Left hindlimb (tissue), 1 donor: ENCODE measurements at regions not wholly inside any gene's neighbourhood (a gene's known extent, or its start where the extent isn't known, plus 50 kb on each side); places are given as distances from the start of the nearest gene placed in this dataset.

ENCODE experiments used
- DNase-seq: peaks from one replicate; pipeline ENCODE4 v3.0.0-alpha.2; 2018

DNA sequence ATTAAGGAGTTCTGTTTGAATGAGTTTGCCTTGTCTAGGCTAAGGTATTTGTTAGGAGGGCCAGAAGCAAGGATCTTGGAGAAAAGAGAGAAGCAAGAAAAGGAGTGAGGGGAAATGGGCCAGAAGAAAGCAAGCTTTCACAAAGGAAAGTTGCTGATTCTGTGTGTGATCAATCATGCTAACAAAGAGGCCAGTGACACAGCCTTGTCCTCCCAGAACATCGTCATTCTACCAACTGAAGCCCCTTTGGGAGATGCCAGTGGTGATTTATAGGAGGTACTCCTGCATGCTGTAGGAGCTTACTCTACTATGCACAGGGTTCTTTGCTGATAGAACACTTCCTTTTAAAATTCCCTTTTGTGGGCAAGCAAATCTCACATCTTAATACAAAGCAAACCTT is 449.2 kb upstream of the SPRED2 start:
- no peak for DNase-seq

DNA sequence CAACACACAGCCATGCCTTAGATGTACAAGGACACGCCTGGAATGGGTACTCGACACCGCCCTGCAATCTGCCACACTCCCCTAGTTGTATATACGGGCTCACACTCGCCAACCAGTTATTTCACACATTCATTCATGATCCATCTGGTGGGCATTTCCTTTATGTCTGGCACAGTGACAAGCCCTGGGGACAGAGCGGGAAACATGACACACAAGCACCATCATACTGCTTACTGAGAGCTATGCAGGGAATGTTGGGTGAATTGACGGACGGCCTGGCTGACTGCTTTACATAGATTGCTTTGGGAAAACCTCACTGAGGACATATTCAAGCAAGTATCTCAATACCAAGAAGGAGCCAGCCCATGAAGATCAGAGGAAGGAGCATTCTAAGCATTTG is 448.0 kb upstream of the SPRED2 start:
- peak; percentile 42 for DNase-seq

DNA sequence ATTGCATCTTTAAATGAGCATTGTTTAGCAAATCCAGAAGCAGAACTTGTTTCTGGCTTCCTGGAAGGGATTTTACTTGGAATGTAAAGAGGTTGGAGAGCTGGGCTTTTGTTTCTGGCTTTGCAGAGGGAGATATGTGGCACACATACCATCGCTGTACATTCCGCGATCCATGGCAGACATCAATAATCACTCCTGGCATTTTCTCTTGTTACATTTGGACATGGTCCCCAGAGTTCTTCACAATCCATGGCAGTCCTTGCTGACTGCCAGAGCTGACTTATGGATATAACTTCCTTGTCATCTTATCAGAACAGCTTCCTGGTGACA is 445.6 kb upstream of the SPRED2 start:
- no peak for DNase-seq

DNA sequence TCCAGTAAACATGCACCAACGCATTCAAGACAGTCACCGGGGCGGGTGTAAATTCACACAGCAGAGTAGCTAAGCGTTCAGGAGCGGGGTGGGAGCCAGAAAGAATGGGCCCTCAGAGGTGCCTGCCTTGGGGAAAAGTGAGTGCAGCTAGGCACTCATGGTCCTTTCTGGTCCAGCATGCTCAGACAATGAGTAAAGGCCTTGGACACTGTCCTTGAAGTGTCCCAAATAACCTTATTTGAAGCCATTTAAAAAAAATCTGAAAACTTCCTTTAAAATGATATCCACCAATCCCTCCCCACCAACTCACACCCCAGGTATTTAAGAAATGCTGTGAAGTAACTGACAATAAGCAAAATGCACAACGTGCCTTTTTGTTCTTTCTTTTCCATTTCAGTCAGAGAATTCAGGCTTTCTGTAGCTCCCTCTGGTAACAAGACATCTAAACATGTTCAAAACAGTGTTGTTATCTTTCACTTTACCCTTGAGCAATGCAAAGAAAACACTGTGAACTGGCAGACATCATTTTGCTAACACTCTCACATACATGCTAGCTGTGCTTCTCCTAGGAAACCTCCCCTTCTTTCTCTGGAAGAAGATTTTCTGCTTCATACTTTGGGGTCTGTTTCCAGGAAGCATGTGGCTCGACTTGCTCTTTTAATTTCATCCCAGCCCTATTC is 445.1 kb upstream of the SPRED2 start:
- DNase-seq, result no peak

DNA sequence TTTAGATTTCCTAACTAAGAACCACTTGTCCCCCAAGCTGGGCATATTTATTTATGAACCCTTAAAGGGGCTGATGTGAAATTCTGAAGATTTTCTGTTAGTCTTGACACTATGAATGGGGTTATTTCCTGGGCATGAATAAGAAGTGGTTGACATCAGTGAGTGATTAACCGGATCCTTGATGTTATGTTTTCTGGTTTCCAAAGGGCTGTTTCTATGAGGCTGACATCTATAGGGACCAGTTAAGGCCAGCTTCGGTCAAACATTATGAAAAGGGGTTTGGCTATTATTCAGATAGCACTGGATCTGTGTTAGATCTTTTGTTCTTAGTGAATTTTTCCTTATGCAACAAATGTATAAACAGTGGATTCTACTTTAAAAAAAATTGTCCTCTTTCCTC is 443.7 kb upstream of the SPRED2 start:
- no peak for DNase-seq

DNA sequence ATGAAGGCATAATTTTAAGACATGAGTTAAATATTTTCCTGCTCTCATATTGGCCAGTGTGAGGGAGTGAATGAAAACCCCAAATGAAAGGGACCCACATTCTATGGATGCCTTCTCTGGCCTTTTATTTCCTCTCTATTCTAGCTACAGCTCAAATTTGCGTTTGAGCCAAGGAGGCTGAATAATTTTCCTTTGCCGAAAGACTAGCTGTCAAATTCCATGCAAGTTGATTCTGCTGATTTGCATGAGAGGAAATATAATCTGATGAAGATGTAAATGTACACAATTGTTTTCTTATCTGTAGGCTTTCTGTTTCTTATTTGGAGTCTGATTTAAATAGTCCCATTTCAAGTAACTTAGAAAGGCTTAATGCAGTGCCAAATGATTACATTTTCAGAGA is 438.4 kb upstream of the SPRED2 start:
- no peak for DNase-seq

DNA sequence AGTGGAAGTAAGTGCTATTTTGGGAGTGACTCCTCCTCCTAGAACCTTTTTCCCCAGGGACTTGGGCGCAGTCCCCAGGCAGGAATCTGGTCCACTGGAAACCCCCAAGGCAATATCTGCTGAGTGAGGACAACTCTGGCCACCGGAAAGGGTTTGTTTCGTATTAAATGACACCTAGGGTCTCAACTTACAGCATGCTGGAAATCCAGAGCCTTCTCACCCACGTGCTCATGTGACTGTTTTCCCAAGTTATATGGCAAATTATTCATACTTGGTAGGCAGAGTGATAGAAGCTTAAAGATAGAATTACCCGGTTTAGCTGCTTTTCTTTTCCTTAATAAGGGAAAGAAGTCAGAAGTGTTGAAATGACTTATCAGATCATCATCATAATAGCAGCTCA is 436.9 kb upstream of the SPRED2 start:
- no peak for DNase-seq

DNA sequence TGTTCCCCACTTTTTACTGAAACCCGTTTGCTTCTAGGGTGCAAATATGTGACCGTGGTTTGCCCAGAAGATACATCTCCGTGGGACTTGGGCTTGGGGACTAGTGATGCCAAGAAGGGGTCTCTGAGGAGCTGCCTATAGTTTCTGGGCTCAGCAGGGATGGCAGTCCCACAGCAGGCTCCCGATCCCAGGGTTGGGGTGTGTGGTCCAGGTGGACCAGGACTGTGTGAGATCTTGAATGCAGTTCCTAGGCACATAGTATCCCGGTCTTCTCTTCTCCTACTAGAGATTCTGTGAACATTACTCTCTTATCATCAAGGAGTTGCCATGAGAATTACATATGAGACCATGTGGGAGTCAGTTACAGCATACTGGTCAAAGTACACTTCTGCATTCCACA is 435.8 kb upstream of the SPRED2 start:
- DNase-seq, result no peak

DNA sequence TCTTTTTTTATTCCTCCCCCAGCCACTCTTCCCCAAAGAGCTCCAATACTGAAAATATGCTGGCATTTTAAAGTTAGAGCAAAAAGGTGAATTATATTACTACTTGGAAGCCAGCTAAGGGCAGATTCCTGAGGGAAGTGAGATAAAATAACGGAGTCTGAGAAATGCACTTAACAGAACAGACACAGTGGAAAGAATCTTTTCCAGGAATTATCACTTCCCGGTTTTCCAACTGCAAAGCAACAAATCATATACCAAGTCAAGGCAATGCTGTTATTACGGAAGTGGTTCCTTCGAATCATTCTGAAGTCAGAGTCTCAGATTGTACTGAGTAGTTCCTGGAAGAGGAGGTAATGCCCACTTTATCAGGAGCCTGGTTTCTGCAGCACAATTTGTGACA is 435.0 kb upstream of the SPRED2 start:
- DNase-seq, result no peak

DNA sequence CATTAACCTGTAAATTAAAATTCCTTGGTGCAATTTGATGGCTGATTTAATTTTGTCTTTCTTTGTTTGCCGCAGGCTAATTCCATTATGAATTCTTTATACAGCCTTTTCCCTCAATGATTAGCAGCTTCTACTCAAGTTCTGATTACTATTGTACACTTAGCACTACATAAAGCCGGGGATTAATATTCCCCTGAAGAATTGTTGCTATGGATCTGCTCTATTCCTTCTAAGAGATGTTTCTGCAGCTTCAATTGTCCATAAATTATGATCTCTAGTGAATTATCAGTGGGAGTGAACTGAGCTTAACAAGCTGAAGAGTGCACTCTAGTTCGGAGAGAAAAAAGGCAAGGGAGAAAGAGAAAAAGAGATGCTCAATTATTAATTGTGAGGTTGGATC is 433.7 kb upstream of the SPRED2 start:
- DNase-seq, result no peak

DNA sequence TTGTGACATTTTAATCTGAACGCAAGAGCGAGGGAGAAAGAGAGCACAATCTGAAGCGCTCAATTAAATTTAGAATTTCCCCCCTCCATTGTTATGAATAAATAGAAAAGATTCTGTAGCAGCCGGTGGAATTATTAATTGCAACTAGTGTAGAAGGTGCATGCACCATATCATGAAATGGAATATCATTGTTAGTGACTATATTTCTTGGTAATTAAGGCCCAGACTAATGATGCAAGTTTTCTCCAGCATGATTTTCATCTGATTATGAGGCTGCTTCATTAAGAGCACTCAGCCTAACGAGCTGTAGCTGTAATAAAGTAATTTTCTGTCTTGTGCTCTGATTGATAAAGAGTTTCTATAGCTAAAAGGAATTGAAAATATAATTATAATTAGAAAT is 432.2 kb upstream of the SPRED2 start:
- no peak for DNase-seq

DNA sequence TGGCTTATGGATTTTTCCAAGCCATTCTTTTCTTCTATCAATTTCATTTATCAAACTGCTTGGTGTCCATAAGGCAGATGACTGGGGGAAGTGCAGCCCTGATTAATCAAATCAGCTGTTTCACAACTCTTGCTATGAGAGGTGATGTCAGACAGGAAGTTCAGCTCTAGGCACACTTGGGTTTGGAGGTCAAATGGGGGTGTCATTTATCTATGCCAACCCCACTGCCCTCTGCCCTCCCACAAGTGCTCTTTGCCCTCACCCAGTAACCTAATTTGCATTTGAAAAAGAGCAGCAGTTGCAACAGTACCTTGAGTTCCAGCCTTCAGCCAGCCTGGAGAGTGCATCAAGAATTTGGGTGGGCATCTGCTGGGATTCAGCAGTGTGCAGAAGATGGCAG is 431.3 kb upstream of the SPRED2 start:
- no peak for DNase-seq

DNA sequence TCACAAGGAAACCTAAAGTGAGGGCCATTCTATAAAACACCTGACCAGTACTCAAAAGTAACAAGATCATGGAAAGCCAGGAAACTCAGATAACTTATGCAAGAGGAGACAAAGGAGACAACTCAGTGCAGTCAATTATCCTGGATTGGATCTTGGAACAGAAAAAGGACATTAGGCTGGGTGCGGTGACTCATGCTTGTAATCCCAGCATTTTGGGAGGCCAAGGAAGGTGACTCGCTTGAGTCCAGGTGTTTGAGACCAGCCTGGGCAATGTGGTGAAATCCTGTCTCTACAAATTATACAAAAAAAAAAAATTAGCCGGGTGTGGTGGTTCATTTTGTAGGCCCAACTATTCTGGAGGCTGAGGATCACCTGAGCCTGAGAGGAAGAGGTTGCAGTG is 424.5 kb upstream of the SPRED2 start:
- no peak for DNase-seq

DNA sequence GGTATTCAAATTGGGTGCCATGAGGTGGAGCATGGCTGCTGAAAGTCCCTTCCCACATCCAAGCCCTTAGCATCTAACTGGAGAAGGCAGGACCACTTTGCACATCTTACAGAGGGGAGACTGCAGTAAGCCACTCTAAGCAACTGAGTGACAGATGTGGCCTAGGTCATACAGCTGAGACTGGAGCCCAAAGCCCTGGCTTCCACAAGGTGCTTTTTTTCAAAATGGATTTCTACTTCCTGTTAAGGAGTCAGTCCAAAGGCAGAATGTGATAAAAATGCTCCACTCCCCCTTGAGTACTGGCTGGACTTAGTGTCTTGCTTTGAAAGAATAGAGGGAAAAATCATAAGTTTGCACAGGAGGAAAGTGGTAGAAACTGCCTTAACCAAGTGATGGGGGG is 424.0 kb upstream of the SPRED2 start:
- no peak for DNase-seq

DNA sequence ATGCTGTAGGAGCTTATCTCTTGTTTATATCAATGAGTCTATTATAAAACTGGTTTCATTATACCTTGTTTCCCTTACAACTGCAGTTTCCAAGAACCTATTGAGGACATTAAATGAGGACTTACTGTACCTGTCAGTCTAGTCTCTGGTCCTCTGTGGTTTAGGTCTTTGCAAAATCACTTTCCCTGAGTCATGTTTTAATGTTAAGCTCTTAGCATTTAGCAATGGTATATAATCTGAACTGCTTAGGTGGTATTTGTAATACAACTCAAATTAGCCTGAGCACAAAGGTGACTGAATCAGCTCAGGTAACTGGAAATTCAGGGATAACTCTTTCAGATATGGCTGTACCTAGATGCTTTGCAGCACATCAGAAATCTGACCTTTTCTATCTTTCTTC is 418.3 kb upstream of the SPRED2 start:
- no peak for DNase-seq

DNA sequence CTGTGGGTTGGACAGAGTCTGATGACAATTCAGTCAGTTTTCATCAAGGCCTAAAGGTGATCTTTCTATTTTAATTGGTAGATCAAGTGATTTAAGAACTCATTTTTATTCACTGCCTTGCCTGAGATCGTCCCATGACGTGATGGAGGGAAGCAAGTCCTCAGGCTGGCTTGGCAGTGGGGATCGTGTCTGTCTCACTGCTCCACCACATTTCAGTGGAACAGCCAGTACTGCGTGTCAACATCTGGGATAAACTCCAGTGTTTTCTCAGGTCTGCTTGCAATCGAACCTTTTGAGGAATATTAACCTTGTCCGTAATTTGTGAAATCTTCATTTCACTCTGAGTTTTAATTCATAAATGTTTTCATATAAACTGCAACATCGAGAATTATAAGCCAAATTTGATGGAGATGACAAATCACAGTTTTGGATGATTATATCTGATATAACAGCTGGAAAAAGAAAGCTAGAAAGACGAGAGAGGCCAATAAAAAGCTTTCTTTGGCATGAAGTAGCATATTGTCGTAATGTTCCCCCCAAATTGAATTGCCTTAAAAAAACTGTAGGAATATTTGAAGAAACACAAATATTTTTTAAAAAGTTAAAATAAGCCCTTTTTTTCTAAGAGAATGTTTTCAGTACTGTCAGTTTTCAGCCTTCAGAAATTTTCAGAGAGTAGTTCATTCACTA is 414.7 kb upstream of the SPRED2 start:
- peak; percentile 56 for DNase-seq

DNA sequence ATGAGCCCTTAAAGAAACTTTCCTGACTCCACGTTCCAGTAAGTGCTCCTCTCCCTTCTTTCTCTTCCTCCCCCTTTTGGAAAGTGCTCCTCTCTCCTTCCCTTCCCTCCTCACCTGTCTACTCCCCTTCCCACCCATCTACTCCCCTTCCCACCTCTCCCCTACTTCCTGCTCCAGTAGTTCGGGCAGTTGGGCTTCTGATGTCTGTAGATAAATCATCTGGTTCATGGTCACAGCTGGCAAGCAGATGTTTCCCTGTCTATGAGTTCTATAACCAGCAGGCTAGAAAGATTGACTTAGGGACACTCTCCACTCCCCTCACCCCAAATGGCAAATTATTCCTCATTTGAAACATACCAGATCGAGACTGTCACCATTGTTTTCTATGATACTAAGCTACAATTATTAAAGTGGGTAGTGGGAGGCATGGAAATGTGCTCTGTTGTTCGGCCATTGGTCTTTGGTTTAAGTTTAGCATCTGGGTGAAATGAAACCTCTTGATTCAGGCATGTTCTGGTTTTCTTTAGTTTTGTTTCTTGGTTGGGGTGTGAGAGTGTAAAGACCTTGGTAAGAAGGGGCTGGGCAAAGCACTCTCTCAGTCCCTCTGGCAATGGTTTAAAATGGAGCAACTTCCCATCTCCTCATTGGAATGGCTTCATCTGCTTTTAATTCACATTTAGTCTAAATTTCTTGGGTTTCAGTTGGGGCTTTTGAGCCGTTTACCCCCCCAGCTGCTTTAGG is 413.2 kb upstream of the SPRED2 start:
- DNase-seq, result no peak

DNA sequence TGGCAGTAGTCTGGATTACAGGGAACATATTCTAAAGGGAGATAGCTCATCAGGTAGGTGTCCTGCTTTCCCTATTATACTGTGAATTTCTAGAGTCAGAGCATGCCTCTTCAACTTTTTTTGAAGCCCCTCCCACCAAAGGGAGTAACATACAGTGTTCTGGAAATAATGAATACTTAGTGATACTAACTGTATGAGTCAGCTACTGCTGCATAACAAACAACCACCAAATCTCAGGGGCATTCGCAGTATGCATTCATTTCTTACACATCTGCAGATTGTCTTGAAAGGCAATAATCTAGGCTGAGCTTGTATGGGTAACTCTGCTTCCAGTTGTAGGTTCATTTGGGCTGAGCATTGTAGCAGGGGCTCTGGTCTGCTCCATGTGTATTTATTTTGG is 409.7 kb upstream of the SPRED2 start:
- no peak for DNase-seq

DNA sequence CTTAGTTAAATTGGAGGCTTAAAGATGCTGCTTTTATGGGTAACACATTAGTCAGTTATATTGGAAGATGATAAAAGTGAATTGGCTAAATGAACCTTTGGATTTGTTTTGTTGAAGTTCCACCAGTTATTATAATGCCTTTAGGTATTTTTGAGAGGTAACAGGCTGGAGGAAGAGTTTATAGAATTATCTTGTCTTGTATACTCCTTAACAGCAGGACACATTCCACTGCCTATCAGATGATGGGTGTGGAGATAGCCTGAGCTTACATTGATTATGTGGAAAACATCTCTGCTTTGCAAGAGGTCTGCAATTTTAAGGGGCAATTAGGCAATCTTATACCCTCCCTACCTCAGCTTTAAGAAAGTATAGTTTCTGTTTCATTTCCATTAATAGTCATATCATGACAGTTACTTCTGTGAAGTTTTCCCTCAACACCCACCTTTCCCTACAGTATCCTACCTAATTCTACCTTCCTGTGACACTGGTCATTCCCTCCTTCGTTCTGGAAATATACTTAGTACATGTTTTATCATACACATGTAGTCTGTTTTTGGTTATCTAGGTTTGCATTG is 403.7 kb upstream of the SPRED2 start:
- DNase-seq, result no peak

DNA sequence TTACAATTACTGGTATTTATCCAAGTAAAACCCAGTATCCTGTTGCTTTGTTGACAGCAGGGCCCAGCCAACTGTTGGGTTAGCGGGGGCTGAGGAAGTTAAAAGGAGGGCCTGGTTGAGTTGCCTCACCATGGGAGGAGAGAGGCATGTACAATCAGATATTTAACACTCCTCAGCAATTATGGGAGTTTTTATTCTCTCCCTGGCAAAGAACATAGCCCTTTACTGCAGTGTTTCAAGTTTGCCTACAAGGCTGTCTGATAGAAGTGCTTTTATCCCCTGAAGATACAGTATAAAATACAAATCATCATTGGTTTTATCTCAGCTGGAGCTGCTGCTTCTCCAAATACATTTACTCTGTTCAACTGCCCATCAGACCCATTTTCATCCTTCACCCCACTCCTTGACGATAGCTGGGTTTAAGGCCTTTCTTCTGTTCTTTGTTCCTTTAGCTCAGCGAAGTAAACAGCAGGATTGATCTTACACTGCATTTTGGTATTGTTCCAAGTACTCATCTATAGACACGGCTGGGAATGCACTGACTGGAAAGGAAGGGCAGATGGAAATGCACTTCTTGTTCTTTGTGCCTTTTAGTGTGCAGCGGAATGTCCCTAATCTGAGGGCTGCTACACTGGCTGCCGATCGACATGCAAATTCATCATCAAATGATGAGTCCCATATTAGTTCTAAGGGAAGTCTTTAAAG is 402.5 kb upstream of the SPRED2 start:
- DNase-seq, result peak; percentile 35

DNA sequence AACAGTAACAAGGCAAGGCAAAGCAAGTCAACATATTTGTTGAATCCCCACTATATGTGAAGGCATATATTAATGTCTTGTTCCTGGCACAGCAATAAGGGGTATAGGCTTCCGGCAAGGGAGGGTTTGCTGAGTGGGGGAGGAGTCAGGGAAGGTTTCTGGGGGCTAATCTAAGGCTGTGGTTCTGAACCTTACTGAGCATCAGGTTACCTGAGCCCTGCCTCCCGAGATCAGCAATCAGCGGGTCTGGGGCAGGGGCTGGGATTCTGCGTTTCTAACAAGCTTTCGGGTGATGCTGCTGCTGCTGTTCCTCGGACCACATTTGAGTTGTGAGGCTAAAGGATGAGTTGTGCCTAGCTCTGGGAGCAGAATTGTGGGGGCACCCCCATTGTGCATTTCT is 401.7 kb upstream of the SPRED2 start:
- no peak for DNase-seq

DNA sequence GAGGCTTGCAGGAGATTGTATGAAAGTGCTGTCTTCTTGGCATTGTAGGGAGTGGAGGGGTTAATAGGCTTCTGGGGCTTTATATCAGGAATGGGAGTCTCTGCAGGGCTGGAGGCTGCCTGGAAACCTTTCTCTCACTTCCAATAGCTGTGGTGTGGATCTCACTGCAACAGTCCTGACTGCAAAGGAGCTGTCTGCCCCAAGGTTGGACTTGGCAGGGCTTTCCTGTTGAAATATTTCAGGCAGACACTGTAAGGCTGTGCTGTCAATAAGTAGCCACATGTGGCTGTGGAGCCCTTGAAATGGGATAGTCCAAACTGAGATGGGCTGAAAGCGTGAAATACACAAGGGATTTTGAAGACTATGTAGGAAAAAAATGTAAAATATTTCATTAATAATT is 399.1 kb upstream of the SPRED2 start:
- DNase-seq, result no peak

DNA sequence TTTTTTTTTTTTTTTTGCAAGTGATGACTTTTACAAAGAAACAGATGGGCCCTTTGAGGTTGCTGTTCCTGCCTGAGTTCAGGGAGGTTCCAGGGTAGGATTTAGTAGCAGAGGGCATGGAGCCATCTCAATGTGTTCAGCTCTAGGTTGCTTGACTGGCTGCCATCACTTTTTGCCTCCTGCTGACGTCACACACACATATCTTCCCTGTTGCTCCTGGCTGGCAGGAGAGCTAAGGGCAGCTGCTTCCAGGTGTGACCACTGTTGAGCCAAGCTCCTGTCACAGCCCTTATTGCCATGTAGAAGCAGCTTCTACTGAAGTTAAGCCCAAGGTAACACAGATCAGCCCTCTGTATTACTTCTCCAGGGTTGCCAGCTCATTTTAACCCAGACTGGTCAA is 394.2 kb upstream of the SPRED2 start:
- DNase-seq, result no peak

DNA sequence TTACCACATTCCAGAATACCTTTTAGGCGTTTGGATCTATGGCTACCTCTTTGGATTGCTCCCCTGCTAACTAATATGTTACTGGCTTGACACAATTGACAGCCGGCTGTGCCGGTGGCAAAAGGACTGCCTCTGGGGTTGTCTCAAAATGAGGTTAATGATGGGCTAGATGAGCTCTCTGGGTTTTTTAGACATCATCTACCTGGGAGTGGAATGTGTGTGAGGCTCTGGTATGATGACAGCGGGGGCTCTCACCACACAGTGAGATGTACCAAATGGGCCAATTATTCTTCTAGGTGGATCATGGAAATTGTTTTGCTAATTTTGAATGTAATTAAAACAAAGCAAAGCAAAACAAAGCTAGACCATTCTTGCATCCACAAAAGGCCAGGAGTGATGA is 391.1 kb upstream of the SPRED2 start:
- DNase-seq, result no peak
